Suprapubic skin (tissue), 4 donors: ENCODE measurements at regions not wholly inside any gene's neighbourhood (a gene's known extent, or its start where the extent isn't known, plus 50 kb on each side); places are given as distances from the start of the nearest gene placed in this dataset.

Experiments used
- DNase-seq, 2 donors: peaks; one replicate each; pipeline ENCODE4 v3.0.0-alpha.2; 2019; ENCODE audit warnings: low spot score in 2 of 2
- H3K27ac ChIP-seq: fragments of 200-600 bp; sonication (generic); one replicate; pipeline ENCODE4 v1.5.1; 2019
- H3K27me3 ChIP-seq: fragments of 200-600 bp; sonication (generic); one replicate; pipeline ENCODE4 v1.5.1; 2019
- H3K36me3 ChIP-seq: fragments of 200-600 bp; sonication (generic); one replicate; pipeline ENCODE4 v1.5.1; 2019
- H3K4me1 ChIP-seq: fragments of 200-600 bp; sonication (generic); one replicate; pipeline ENCODE4 v1.5.1; 2019
- H3K4me3 ChIP-seq: fragments of 200-600 bp; sonication (generic); one replicate; pipeline ENCODE4 v1.5.1; 2019; ENCODE audit warnings: mild to moderate bottlenecking
- H3K9me3 ChIP-seq: fragments of 200-600 bp; sonication (generic); one replicate; pipeline ENCODE4 v1.5.1; 2019
- EP300 ChIP-seq: sonication (generic); formaldehyde crosslinking; IDR thresholded peaks from one replicate; pipeline ENCODE4 v1.6.1; 2017; ENCODE audit warnings: antibody characterized with exemption
- POLR2A ChIP-seq, 2 donors: fragments of 450-650 bp; IDR thresholded peaks; one replicate each; pipeline ENCODE4 v1.6.1; 2017; ENCODE audit warnings: antibody characterized with exemption in 2 of 2, mild to moderate bottlenecking in 2 of 2, moderate library complexity in 2 of 2
- POLR2AphosphoS5 ChIP-seq, 3 donors: sonication (generic); formaldehyde crosslinking; IDR thresholded peaks; one replicate each; pipeline ENCODE4 v1.6.1; 2017; ENCODE audit warnings: antibody characterized with exemption in 3 of 3
- WGBS: methylation state at CpG from one replicate; pipeline ENCODE4 v1.1.5; 2018; 5-methylcytosine and 5-hydroxymethylcytosine counted together
- TF ChIP-seq, protein P1 (sequence below), 2 donors: fragments of 200-600 bp in 1 of 2; fragments of 450-650 bp in 1 of 2; sonication (generic) in 1 of 2; IDR thresholded peaks; one replicate each; pipeline ENCODE4 v1.5.1; 2016 to 2019; ENCODE audit warnings: antibody characterized with exemption in 2 of 2, mild to moderate bottlenecking in 1 of 2, moderate library complexity in 1 of 2

DNA sequence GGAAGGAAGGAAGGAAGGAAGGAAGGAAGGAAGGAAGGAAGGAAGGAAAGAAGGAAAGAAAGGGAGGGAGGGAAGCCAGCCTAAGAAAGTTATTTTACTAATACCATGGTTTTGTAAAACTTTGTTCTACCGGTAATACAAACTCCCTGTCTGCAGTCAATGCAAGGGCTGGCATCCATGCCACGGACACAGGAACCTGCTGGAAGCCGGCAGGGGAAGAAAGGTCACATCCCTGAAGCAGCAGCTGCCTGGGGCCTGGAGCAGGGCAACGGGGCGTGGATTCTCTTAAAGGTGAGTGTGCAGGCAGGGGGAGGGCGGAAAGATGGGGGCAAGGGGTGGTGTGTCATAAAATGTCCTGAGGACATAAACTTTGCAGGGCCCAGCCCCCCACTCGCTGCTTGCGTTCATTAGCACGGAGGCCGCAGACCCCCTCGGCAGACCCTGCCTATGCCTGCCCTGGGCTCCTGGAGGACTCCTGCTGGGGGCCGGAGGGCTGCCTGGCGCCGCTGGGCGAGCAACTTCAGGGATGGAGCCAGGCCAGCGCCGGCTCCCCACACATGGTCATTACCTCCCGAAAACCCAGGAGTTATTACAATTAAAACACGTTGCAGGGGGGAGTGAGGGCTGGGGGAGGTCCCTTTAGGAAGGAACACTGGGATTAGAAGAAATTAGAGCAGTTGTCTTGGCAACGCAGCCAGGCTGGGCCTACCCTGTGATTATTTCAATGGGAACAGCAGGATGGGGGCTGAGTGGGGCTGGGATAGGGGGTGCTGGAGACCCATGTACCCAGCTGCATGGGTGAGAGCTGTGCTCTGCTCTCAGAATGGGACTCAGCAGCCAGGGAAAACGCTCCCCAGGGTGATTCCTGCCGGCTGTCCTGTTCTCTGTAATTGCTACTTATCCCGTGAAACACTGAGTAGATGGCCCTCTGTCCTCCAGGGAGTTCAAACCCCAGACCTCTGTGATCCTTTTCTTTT is 257.9 kb downstream of the SOX9 start:
- WGBS = 77% methylated on average over 23 of the region's 23 CpGs
- Histone ChIP-seq H3K4me1 (peaks cover 15% of the 10 kb centered on the region), H3K27me3 (peaks cover 6% of the 10 kb centered on the region), H3K36me3 (no peaks in the 10 kb centered on the region), H3K9me3 (no peaks in the 10 kb centered on the region), H3K4me3 (no peak overlapping the region), H3K27ac (no peak overlapping the region)
- no peak for DNase-seq
- TF ChIP-seq POLR2A (IDR thresholded peaks at IDR 0.05) (no peak), EP300 (no peak), POLR2AphosphoS5 (IDR thresholded peaks at IDR 0.05) (no peak)
- TF ChIP-seq, protein P1, sequence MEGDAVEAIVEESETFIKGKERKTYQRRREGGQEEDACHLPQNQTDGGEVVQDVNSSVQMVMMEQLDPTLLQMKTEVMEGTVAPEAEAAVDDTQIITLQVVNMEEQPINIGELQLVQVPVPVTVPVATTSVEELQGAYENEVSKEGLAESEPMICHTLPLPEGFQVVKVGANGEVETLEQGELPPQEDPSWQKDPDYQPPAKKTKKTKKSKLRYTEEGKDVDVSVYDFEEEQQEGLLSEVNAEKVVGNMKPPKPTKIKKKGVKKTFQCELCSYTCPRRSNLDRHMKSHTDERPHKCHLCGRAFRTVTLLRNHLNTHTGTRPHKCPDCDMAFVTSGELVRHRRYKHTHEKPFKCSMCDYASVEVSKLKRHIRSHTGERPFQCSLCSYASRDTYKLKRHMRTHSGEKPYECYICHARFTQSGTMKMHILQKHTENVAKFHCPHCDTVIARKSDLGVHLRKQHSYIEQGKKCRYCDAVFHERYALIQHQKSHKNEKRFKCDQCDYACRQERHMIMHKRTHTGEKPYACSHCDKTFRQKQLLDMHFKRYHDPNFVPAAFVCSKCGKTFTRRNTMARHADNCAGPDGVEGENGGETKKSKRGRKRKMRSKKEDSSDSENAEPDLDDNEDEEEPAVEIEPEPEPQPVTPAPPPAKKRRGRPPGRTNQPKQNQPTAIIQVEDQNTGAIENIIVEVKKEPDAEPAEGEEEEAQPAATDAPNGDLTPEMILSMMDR (IDR thresholded peaks at IDR 0.05) = no peak

DNA sequence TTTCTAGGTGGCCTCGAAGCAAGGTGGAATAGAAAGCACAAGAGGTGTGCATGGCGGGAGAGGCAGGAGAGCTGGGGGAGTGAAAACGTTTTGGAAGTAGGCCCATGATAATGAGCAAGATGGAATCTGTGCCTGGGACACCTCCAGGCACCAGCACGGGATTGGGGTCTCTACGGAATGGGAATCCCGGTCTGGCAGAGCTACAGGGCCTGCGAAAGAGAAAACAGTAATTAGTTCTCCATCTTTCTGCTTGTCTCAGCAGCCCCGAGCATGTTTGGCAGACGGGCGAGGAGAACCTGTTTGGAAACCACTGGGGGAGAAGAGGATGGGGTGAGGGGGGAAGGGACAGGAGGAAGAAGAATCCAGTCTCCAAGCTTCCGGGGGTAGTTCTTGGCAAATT is 258.7 kb downstream of the SOX9 start:
- no peak overlapping the region for H3K27ac ChIP-seq
- DNase-seq = no peak
- H3K27me3 ChIP-seq = peaks cover 7% of the 10 kb centered on the region
- no peaks in the 10 kb centered on the region for H3K36me3 ChIP-seq
- H3K4me3 ChIP-seq = no peak overlapping the region
- TF ChIP-seq POLR2A (IDR thresholded peaks at IDR 0.05) (no peak), EP300 (no peak), POLR2AphosphoS5 (IDR thresholded peaks at IDR 0.05) (no peak)
- TF ChIP-seq, protein P1 (IDR thresholded peaks at IDR 0.05) = no peak
- 66% methylated on average over 11 of the region's 11 CpGs for WGBS
- no peaks in the 10 kb centered on the region for H3K9me3 ChIP-seq
- peaks cover 7% of the 10 kb centered on the region for H3K4me1 ChIP-seq

DNA sequence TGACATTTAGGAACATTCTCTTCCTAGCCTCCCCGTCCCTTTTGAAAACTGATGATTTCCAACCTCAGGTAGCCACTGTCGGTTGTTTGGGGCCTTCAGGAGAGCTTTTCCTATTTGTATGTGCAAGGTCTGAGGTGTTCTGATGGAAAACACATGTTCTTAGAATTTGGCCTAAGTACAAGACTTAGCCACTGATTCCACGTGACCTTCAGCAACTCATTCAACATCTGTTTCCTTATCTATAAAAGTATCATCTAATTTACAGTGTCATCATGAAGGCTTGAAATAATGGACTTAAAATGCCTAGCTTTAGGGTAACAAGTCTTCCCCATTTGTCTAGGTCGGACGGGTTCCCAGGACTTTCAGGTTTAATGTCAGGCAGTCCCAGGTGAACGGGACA is 259.3 kb downstream of the SOX9 start:
- no peak for DNase-seq
- Histone ChIP-seq H3K4me3 (no peak overlapping the region), H3K36me3 (no peaks in the 10 kb centered on the region), H3K27me3 (peaks cover 10% of the 10 kb centered on the region), H3K9me3 (no peaks in the 10 kb centered on the region), H3K27ac (no peak overlapping the region), H3K4me1 (peaks cover 7% of the 10 kb centered on the region)
- WGBS = 91% methylated on average over 6 of the region's 6 CpGs
- TF ChIP-seq POLR2A (IDR thresholded peaks at IDR 0.05) (no peak), EP300 (no peak), POLR2AphosphoS5 (IDR thresholded peaks at IDR 0.05) (no peak)
- TF ChIP-seq, protein P1 (IDR thresholded peaks at IDR 0.05) = no peak

DNA sequence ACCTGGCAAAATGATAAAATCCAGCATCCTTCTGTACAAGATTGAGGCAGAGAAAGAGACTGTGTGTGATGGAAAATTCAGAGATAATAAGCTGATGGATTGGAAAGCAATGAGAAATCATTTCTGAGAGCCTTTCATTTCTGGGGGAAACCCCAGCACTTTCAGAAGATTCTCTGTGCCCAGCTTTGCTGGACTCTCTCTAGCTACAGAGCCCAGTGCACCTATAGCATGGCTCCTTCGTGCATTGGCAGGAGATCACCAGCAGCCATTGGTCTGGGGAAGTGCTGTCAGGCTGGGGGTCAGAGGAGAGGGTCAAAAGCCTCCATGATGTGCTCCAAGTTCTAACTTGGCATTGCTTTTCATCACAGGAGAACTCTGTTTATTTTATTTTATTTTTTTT is 259.9 kb downstream of the SOX9 start:
- H3K27ac ChIP-seq = no peak overlapping the region
- no peak for DNase-seq
- peaks cover 7% of the 10 kb centered on the region for H3K4me1 ChIP-seq
- H3K9me3 ChIP-seq = no peaks in the 10 kb centered on the region
- 67% methylated on average over 1 of the region's 1 CpG for WGBS
- no peak overlapping the region for H3K4me3 ChIP-seq
- no peaks in the 10 kb centered on the region for H3K36me3 ChIP-seq
- peaks cover 10% of the 10 kb centered on the region for H3K27me3 ChIP-seq
- TF ChIP-seq POLR2AphosphoS5 (IDR thresholded peaks at IDR 0.05) (no peak), POLR2A (IDR thresholded peaks at IDR 0.05) (no peak), EP300 (no peak)
- TF ChIP-seq, protein P1 (IDR thresholded peaks at IDR 0.05) = no peak

DNA sequence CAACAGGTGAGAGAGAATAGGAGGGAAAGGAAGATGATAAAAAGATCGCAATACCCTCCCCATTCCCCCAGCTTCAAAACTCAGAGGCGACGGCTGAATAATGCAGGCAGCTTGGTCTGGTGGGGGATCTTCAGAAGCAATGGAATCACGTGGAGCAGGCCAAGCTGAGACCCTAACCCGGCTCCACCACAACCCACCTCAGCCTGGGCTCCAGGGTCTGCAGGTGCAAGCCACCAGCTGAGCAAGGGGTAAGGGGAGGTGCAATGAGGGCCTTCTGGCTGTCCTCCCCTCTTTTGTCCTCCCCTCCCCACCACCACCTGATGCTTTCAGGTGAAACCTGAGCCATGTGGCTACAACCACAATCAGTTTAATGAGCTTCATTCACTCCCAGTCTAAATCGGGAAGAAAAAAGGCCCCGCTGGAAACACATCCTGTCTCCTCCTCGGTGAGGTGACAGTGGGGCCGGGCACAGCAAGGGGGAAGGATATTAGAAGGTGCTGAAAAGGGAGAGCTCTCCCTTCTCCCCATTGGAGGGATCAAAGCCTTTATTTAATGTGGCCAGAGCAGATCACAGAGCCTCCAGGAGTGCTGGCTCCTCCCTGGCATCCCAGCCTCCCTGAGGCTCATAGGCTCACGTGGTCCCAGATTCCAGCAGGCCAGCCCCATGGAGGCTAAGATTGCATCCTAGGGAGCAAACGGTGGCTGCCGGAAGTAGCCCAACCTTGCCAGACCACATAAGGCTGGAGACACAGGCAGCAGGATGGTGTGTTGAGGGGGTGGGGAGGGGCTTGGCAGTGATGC is 261.0 kb downstream of the SOX9 start:
- no peak for DNase-seq
- no peak for TF ChIP-seq EP300
- no peak for TF ChIP-seq POLR2AphosphoS5 (IDR thresholded peaks at IDR 0.05)
- TF ChIP-seq POLR2A (IDR thresholded peaks at IDR 0.05) = no peak
- Histone ChIP-seq H3K27ac (no peak overlapping the region), H3K36me3 (no peaks in the 10 kb centered on the region), H3K4me3 (no peak overlapping the region), H3K27me3 (peaks cover 10% of the 10 kb centered on the region), H3K4me1 (peaks cover 6% of the 10 kb centered on the region), H3K9me3 (no peaks in the 10 kb centered on the region)
- WGBS = 78% methylated on average over 11 of the region's 12 CpGs
